SJSA1 (cell line): ENCODE measurements at regions not wholly inside any gene's neighbourhood (a gene's known extent, or its start where the extent isn't known, plus 50 kb on each side); places are given as distances from the start of the nearest gene placed in this dataset.
A peak's percentile ranks its signal among the peaks of the same experiment; 100 is the strongest.

ENCODE experiments used
- DNase-seq, 2 experiments: peaks; one replicate each; pipeline ENCODE4 v3.0.0-alpha.2; 2015 to 2020; ENCODE audit warnings: low spot score in 2 of 2, low read depth in 1 of 2
- H3K27ac ChIP-seq: fragments of 250-450 bp; sonication (Bioruptor Pico); 2 replicates; pipeline ENCODE4 v1.5.1; 2020; ENCODE audit warnings: mild to moderate bottlenecking, moderate library complexity
- H3K27me3 ChIP-seq: fragments of 250-450 bp; sonication (Bioruptor Pico); replicated peaks from 2 replicates; pipeline ENCODE4 v1.5.1; 2020; ENCODE audit warnings: mild to moderate bottlenecking, moderate library complexity
- H3K36me3 ChIP-seq: fragments of 250-450 bp; sonication (Bioruptor Pico); 2 replicates; pipeline ENCODE4 v1.5.1; 2020; ENCODE audit warnings: mild to moderate bottlenecking
- H3K4me1 ChIP-seq: fragments of 250-450 bp; sonication (Bioruptor Pico); replicated peaks from 2 replicates; pipeline ENCODE4 v1.6.1; 2021; ENCODE audit warnings: mild to moderate bottlenecking
- H3K4me3 ChIP-seq: fragments of 250-450 bp; sonication (Bioruptor Pico); 2 replicates; pipeline ENCODE4 v1.5.1; 2020; ENCODE audit warnings: mild to moderate bottlenecking
- H3K9me3 ChIP-seq: fragments of 250-450 bp; sonication (Bioruptor Pico); replicated peaks from 2 replicates; pipeline ENCODE4 v1.5.1; 2020; ENCODE audit warnings: mild to moderate bottlenecking

GRCh38 chr2:145034511-145034910, 514.6 kb upstream of the ZEB2 start:
- no peaks in the 10 kb centered on the region for H3K27me3 ChIP-seq
- no peak for DNase-seq
- no peaks in the 10 kb centered on the region for H3K9me3 ChIP-seq
- H3K27ac ChIP-seq: no peak overlapping the region
- no peaks in the 10 kb centered on the region for H3K36me3 ChIP-seq
- H3K4me3 ChIP-seq: no peak overlapping the region
- H3K4me1 ChIP-seq: no peaks in the 10 kb centered on the region

DNA sequence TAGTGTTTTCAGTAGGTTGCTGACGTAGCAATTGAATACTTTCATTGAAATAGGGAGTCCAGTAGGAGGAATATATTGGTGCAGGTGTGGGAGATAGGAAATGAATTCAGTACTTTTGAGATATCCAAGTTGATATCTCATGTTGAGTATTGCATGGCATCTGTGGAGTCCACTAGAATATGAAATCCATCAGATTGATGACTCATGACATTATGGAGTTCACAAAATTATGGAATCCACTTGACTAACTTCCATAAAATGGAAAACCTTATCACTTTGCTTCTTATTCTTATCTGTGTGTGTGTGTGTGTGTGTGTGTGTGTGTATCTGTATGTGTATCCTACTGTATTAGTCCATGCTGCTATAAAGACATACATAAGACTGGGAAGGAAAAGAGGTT, 513.5 kb upstream of the ZEB2 start:
- H3K27me3 ChIP-seq: no peaks in the 10 kb centered on the region
- no peak overlapping the region for H3K27ac ChIP-seq
- no peaks in the 10 kb centered on the region for H3K9me3 ChIP-seq
- H3K4me1 ChIP-seq: no peaks in the 10 kb centered on the region
- no peak overlapping the region for H3K4me3 ChIP-seq
- no peak for DNase-seq
- H3K36me3 ChIP-seq: no peaks in the 10 kb centered on the region

GRCh38 chr2:145032791-145033190, 512.9 kb upstream of the ZEB2 start:
- DNase-seq: no peak
- no peaks in the 10 kb centered on the region for H3K4me1 ChIP-seq
- no peak overlapping the region for H3K4me3 ChIP-seq
- H3K27me3 ChIP-seq: no peaks in the 10 kb centered on the region
- H3K27ac ChIP-seq: no peak overlapping the region
- no peaks in the 10 kb centered on the region for H3K36me3 ChIP-seq
- H3K9me3 ChIP-seq: no peaks in the 10 kb centered on the region

DNA sequence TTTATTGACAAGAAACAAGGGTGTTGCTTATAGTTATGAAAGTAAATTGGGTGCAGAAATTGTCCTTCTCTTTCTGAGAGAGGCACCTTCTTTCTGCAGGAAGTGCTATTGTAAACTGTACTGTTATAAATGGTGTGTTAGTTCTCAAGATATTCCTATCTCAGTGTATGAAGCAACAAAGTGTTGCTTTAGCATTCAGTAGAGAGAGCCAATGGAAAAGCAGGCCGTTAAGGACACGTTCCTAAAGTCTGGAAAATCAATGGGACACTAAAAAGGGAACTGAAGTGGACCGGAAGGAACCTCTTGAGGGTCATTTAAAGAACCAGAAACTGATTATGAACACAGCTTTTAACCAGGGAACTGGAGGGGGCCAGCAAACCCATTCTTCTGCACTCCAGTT, 510.0 kb upstream of the ZEB2 start:
- no peak for DNase-seq
- Histone ChIP-seq H3K9me3 (no peaks in the 10 kb centered on the region), H3K4me3 (no peak overlapping the region), H3K27ac (no peak overlapping the region), H3K36me3 (no peaks in the 10 kb centered on the region), H3K27me3 (no peaks in the 10 kb centered on the region), H3K4me1 (no peaks in the 10 kb centered on the region)

DNA sequence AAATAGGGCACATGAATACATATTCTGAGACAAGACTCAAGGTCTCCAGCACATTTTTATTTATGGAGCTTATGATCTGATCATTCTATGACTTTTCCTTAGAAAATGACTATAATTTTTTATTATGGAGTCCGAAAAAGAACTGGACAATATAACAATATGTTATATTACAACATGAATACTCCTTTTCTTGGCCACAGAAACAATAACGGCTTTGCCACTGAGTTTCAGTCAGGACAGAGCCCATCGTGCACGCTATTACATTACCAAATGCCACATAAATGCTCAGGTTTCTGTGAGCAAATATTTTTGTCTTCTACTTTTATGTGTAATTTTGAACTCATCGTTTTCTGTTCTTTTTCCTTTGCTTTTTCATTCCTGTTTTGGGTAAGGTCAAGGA, 509.2 kb upstream of the ZEB2 start:
- DNase-seq: no peak
- Histone ChIP-seq H3K9me3 (no peaks in the 10 kb centered on the region), H3K27me3 (no peaks in the 10 kb centered on the region), H3K4me3 (no peak overlapping the region), H3K27ac (no peak overlapping the region), H3K36me3 (no peaks in the 10 kb centered on the region), H3K4me1 (no peaks in the 10 kb centered on the region)

GRCh38 chr2:145028101-145028920, 508.4 kb upstream of the ZEB2 start:
- no peaks in the 10 kb centered on the region for H3K36me3 ChIP-seq
- no peak overlapping the region for H3K4me3 ChIP-seq
- H3K4me1 ChIP-seq: no peaks in the 10 kb centered on the region
- no peaks in the 10 kb centered on the region for H3K9me3 ChIP-seq
- H3K27ac ChIP-seq: no peak overlapping the region
- H3K27me3 ChIP-seq: no peaks in the 10 kb centered on the region
- no peak for DNase-seq

DNA sequence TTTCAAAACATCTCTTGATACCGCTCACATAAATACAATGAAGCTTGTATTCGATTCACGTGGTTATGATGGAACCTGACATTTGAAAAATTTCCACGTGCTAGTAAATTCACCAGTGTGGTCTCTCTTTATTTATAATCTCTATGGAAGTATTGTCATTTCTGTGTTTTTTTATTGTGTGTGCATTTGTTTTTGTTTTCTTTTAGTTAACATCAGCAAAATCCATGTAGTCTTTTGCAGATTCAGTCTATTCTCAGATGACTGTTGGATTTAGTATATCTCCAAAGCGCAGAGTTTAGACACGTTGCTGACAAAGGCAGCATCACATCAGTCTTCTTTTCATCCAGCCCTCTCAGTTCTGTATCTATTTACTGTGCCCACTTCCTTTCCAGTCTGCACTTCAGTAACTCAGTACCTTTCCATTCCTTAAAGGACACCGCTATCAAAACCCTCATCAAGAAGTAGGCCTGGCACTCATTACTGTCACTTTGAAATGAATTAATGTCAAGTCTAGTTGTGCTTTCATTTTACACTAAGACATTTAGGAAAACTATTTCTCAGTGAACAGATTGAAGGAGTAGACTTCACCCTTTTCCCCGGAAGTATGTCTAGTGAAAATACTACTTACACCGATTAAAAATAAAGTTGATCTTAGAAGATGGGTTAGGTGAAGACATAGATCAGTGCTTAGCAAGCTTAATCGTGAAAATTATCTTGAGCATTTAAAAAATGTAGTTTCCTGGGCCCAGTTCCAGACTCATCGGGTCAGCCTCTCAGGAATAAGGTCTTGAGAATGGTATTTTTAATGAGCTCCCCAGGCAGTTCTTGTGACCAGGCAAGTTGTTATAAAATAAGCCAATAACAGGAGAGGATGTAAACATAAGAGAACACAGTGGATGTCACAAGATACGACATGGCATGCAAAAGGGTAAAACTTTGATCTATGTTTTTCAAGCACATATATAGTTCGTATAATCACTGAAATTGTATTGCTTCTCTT, 506.8 kb upstream of the ZEB2 start:
- Histone ChIP-seq H3K36me3 (no peaks in the 10 kb centered on the region), H3K4me1 (no peaks in the 10 kb centered on the region), H3K27me3 (no peaks in the 10 kb centered on the region), H3K9me3 (no peaks in the 10 kb centered on the region), H3K27ac (no peak overlapping the region), H3K4me3 (no peak overlapping the region)
- DNase-seq: no peak

DNA sequence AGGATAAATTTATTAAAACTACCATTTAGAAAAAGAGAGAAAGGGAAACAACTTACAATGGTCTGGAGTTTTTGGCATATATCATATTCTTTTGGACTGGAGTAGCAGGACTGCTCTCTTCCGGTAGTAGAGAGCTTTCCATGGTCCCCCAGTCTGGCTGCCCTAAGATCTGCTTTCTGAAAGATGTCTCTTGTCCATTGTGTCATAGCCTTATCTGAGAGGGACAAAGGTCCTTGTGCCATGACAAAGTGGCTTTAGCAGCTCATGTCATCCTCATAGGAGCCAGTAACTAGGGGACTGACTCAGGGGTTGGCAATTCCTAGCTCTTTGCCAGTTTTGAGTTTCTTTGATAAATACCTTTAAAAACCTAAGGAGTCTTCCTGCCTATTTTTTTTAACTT, 505.5 kb upstream of the ZEB2 start:
- Histone ChIP-seq H3K27ac (no peak overlapping the region), H3K4me1 (no peaks in the 10 kb centered on the region), H3K4me3 (no peak overlapping the region), H3K27me3 (no peaks in the 10 kb centered on the region), H3K36me3 (no peaks in the 10 kb centered on the region), H3K9me3 (no peaks in the 10 kb centered on the region)
- DNase-seq: no peak

GRCh38 chr2:145023334-145023934, 503.5 kb upstream of the ZEB2 start:
- no peaks in the 10 kb centered on the region for H3K27me3 ChIP-seq
- H3K27ac ChIP-seq: peak overlapping the region; percentile 13; the same call in 1 of the 2 replicates
- H3K4me1 ChIP-seq: peaks cover 5% of the 10 kb centered on the region; the same call in 1 of the 2 replicates
- H3K4me3 ChIP-seq: no peak overlapping the region
- H3K9me3 ChIP-seq: no peaks in the 10 kb centered on the region
- H3K36me3 ChIP-seq: no peaks in the 10 kb centered on the region
- DNase-seq: no peak

- peaks cover 5% of the 10 kb centered on the region; the same call in 1 of the 2 replicates for H3K4me1 ChIP-seq
- H3K4me3 ChIP-seq: no peak overlapping the region
- peak overlapping the region; percentile 13; the same call in 1 of the 2 replicates for H3K27ac ChIP-seq
Measured at GRCh38 chr2:145022666-145023333, 502.9 kb upstream of the ZEB2 start.

GRCh38 chr2:145021962-145022665, 502.2 kb upstream of the ZEB2 start:
- DNase-seq: no peak
- Histone ChIP-seq H3K9me3 (no peaks in the 10 kb centered on the region), H3K27me3 (no peaks in the 10 kb centered on the region), H3K36me3 (no peaks in the 10 kb centered on the region), H3K4me1 (peaks cover 5% of the 10 kb centered on the region), H3K27ac (no peak overlapping the region), H3K4me3 (no peak overlapping the region)

More at GRCh38 chr2:145022666-145023333, 502.9 kb upstream of the ZEB2 start:
- Histone ChIP-seq H3K36me3 (no peaks in the 10 kb centered on the region), H3K9me3 (no peaks in the 10 kb centered on the region), H3K27me3 (no peaks in the 10 kb centered on the region)
- DNase-seq: no peak

GRCh38 chr2:145020694-145021093, 500.8 kb upstream of the ZEB2 start:
- no peaks in the 10 kb centered on the region for H3K36me3 ChIP-seq
- no peak overlapping the region for H3K27ac ChIP-seq
- no peaks in the 10 kb centered on the region for H3K27me3 ChIP-seq
- H3K4me3 ChIP-seq: no peak overlapping the region
- peaks cover 12% of the 10 kb centered on the region for H3K4me1 ChIP-seq
- DNase-seq: no peak
- no peaks in the 10 kb centered on the region for H3K9me3 ChIP-seq

- Histone ChIP-seq H3K36me3 (no peaks in the 10 kb centered on the region), H3K4me1 (peaks cover 14% of the 10 kb centered on the region), H3K27ac (no peak overlapping the region), H3K27me3 (no peaks in the 10 kb centered on the region), H3K9me3 (no peaks in the 10 kb centered on the region), H3K4me3 (no peak overlapping the region)
- DNase-seq: no peak
Measured at GRCh38 chr2:145020139-145020538, 500.2 kb upstream of the ZEB2 start.
